GM19438 (cell line): ENCODE measurements at regions not wholly inside any gene's neighbourhood (a gene's known extent, or its start where the extent isn't known, plus 50 kb on each side); places are given as distances from the start of the nearest gene placed in this dataset.
"Not testable (repeated sequence)": the region's sequence is repeated elsewhere in the genome, so short reads cannot be mapped to it uniquely, and the experiment has no call there.

Experiments used
- ATAC-seq: cut with Tn5 transposase; IDR thresholded peaks from one replicate; pipeline ENCODE4 v1.9.1; 2021; ENCODE audit warnings: low read depth; ENCODE audit not compliant: unreplicated experiment

GRCh38 chr17:5896215-5896614, 174.0 kb upstream of the WSCD1 start:
- ATAC-seq, result no peak

- ATAC-seq, result no peak
Measured at GRCh38 chr17:5897275-5897911, 172.8 kb upstream of the WSCD1 start.

GRCh38 chr17:5897981-5898380, 172.2 kb upstream of the WSCD1 start:
- not testable (repeated sequence) for ATAC-seq

- ATAC-seq, result no peak
Measured at GRCh38 chr17:5898406-5898805, 171.8 kb upstream of the WSCD1 start.

GRCh38 chr17:5899496-5900195, 170.5 kb upstream of the WSCD1 start:
- ATAC-seq, result no peak

GRCh38 chr17:5901731-5902130, 168.4 kb upstream of the WSCD1 start:
- ATAC-seq, result no peak

- no peak for ATAC-seq
Measured at GRCh38 chr17:5902181-5903140, 167.7 kb upstream of the WSCD1 start.

- ATAC-seq, result no peak
Measured at GRCh38 chr17:5911919-5912318, 158.3 kb upstream of the WSCD1 start.

- ATAC-seq, result no peak
Measured at GRCh38 chr17:5913032-5913531, 157.1 kb upstream of the WSCD1 start.

- ATAC-seq, result no peak
Measured at GRCh38 chr17:5913641-5914040, 156.5 kb upstream of the WSCD1 start.

GRCh38 chr17:5915337-5915736, 154.8 kb upstream of the WSCD1 start:
- no peak for ATAC-seq

GRCh38 chr17:5919089-5919488, 151.1 kb upstream of the WSCD1 start:
- ATAC-seq, result no peak

GRCh38 chr17:5921512-5922282, 148.5 kb upstream of the WSCD1 start:
- no peak for ATAC-seq

GRCh38 chr17:5922476-5922875, 147.7 kb upstream of the WSCD1 start:
- ATAC-seq, result no peak

GRCh38 chr17:5929721-5930120, 140.5 kb upstream of the WSCD1 start:
- ATAC-seq, result no peak

GRCh38 chr17:5930555-5930954, 139.6 kb upstream of the WSCD1 start:
- ATAC-seq, result not testable (repeated sequence)

- no peak for ATAC-seq
Measured at GRCh38 chr17:5931616-5932015, 138.6 kb upstream of the WSCD1 start.

- ATAC-seq, result no peak
Measured at GRCh38 chr17:5933430-5933829, 136.7 kb upstream of the WSCD1 start.

GRCh38 chr17:5941258-5941657, 128.9 kb upstream of the WSCD1 start:
- ATAC-seq, result no peak

- no peak for ATAC-seq
Measured at GRCh38 chr17:5942687-5943086, 127.5 kb upstream of the WSCD1 start.
